Activated naive CD4-positive, alpha-beta T cell treated with anti-CD3 and anti-CD28 coated beads, Interleukin-2, amount 50 U/mL, for 24 hours (primary cell): ENCODE measurements at regions not wholly inside any gene's neighbourhood (a gene's known extent, or its start where the extent isn't known, plus 50 kb on each side); places are given as distances from the start of the nearest gene placed in this dataset.
"Not testable (repeated sequence)": the region's sequence is repeated elsewhere in the genome, so short reads cannot be mapped to it uniquely, and the experiment has no call there.

Source experiments
- H3K27ac Mint-ChIP-seq: one replicate; pipeline ENCODE4 v1.8.0; 2021; ENCODE audit warnings: mild to moderate bottlenecking, mixed read lengths
- H3K27me3 Mint-ChIP-seq: one replicate; pipeline ENCODE4 v1.8.0; 2021; ENCODE audit warnings: mixed read lengths
- H3K36me3 Mint-ChIP-seq: one replicate; pipeline ENCODE4 v1.8.0; 2021; ENCODE audit warnings: mixed read lengths
- H3K4me1 Mint-ChIP-seq: one replicate; pipeline ENCODE4 v1.8.0; 2021; ENCODE audit warnings: mixed read lengths
- H3K4me3 Mint-ChIP-seq: one replicate; pipeline ENCODE4 v1.8.0; 2021; ENCODE audit warnings: mild to moderate bottlenecking, mixed read lengths
- H3K9me3 Mint-ChIP-seq: one replicate; pipeline ENCODE4 v1.8.0; 2021; ENCODE audit warnings: mixed read lengths

DNA sequence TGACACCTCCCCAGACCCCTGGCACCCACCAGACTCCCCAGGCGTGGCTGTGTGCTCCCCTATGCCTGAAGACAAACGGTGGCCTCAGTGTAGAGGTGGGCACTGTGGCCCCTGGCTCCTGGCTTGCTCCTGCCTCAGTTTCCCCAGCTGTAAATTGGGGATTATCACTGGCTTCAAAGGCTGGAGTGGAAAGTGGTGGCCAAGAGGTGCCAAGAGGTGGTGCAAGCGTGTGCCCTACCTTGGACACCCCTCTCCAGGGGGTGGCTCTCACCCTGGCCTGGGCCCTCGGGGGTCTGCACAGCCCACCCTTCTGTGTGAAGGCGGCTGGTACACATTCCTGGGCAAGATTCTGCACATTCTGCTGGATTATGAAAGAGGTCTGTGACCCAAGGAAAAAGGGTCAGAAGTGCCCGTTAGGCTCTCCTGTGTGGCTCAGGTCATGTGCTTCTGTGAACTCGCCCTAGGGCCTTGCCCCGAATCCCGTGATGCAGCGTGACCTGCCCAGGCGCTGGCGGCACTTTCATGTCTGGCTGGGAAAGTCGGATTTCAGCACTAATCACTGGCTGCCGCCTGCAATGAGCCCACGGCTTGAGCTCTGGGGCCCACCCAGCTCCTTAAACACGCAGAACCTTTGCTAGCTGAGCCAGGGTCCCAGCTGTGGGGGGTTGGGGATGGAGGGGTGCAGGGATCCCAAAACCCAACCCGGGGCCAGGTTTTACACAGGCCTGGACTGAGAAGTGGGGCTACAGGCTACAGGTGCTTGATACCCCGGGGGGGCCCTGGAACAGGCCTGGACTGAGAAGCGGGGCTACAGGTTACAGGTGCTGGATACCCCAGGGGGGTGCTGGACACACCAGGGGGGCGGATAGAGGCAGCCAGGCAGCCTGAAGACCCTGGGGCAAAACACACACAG, 86.8 kb upstream of the METTL9 start:
- not testable (repeated sequence) for H3K9me3 Mint-ChIP-seq, H3K36me3 Mint-ChIP-seq, H3K4me3 Mint-ChIP-seq, H3K27me3 Mint-ChIP-seq
- Mint-ChIP-seq H3K27ac (peak overlapping the region; percentile 51), H3K4me1 (peaks cover 71% of the 10 kb centered on the region)

DNA sequence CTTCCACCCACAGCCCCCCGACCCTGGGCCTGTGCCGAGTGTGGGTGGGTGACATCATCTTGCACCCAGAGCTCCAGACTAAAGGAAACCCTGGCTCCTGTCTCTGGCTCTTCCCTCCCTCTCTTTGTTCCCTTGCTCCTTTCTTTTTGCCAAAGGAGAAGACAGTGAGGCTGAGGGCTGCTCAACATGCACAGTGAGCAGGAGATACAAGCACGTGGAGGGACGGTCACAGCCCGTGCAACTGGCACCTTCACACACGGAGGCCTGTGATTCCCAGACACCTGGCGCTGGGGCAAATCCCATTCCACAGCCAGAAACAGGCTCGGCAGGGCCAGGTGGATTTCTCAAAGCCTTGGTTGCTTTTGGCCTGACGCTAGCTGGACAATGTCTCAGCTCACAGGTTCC, 86.0 kb upstream of the METTL9 start:
- H3K4me3 Mint-ChIP-seq, H3K27me3 Mint-ChIP-seq, H3K9me3 Mint-ChIP-seq: not testable (repeated sequence)
- Mint-ChIP-seq H3K36me3 (peaks cover 13% of the 10 kb centered on the region), H3K27ac (peak overlapping the region; percentile 46), H3K4me1 (peaks cover 67% of the 10 kb centered on the region)

DNA sequence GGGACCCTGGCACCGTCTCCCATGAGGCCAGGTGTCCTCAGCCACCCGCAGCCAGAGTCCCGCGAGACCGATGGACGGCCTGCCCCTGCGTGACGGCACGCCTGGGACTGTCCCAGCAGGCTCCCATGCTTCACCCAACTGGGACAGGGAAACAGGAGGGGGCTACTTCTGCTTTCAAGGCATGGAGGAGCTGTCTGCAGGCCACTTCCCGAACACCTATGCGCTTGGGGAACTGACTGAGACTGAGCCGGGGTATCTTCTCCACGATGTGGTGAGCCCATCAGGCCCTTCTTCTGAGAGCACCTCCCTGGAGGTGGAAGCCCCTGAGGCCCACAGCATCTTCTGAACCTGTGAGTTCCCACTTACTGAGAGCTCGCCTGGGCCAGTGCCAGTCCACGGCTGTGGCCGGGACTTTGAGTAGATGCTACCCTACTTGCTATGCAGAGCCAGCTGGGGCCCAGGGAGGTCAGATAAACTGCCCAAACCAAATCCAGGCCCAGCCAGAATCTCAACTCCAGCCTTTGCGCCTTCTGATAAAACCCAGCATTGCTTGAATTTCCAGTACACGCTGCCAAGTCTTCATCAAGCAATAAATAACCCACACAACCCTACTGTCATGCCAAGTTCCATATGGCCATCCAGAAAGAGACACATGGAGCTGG, 85.4 kb upstream of the METTL9 start:
- not testable (repeated sequence) for H3K27me3 Mint-ChIP-seq, H3K9me3 Mint-ChIP-seq
- Mint-ChIP-seq H3K27ac (peak overlapping the region; percentile 74), H3K4me1 (peaks cover 61% of the 10 kb centered on the region), H3K36me3 (peaks cover 15% of the 10 kb centered on the region), H3K4me3 (peak overlapping the region; percentile 68)

DNA sequence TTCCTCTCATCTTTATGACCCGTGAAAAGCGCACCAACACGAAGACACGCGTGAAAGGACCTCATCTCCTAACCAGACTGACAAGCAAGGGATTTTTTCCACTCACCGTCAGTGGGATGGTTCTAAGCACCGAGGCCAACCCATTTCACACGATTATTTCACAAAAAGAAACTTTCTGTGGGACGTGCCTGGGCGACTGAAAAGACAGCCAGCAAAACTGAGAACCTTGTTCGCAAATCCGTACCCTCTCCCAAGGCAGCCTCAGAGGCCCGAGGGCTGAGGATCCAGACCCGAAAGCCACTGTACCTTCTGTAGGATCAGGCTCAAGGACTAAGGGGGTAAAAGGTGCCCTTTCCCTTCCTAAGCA, 84.9 kb upstream of the METTL9 start:
- Mint-ChIP-seq H3K4me3 (peak overlapping the region; percentile 68), H3K36me3 (peaks cover 16% of the 10 kb centered on the region), H3K27ac (peak overlapping the region; percentile 74), H3K4me1 (peaks cover 56% of the 10 kb centered on the region)
- not testable (repeated sequence) for H3K9me3 Mint-ChIP-seq, H3K27me3 Mint-ChIP-seq

DNA sequence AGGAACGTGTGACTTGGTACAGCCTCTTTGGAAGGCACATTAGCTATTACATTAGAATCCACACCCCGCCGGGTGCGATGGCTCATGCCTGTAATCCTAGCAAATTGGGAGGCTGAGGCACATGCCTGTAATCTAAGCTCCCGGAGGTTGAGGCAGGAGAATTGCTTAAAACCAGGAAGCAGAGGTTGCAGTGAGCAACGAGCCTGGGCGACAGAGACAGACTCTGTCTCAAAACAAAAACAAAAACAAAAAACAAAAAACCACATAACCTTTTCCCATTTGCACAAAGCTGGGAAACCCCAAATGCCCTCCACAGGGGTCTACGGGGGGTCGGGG, 82.7 kb upstream of the METTL9 start:
- Mint-ChIP-seq H3K36me3 (peaks cover 12% of the 10 kb centered on the region), H3K4me3 (peak overlapping the region; percentile 96), H3K4me1 (peaks cover 36% of the 10 kb centered on the region)
- not testable (repeated sequence) for H3K9me3 Mint-ChIP-seq, H3K27me3 Mint-ChIP-seq, H3K27ac Mint-ChIP-seq

DNA sequence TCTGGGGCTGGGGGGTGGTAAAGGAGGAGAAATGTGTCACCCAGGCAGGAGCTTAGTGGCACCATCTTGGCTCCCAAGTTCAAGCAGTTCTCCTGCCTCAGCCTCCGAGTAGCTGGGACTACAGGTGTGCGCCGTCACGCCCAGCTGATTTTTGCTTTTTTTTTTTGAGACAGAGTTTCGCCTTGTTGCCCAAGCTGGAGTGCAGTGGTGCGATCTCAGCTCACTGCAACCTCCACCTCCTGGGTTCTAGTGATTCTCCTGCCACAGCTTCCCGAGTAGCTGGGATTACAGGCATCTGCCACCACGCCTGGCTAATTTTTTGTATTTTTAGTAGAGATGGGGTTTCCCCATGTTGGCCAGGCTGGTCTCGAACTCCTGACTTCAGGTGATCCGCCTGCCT, 82.1 kb upstream of the METTL9 start:
- Mint-ChIP-seq H3K36me3 (peaks cover 12% of the 10 kb centered on the region), H3K4me1 (peaks cover 32% of the 10 kb centered on the region), H3K27ac (peak overlapping the region; percentile 41), H3K4me3 (peak overlapping the region; percentile 96)
- not testable (repeated sequence) for H3K27me3 Mint-ChIP-seq, H3K9me3 Mint-ChIP-seq

DNA sequence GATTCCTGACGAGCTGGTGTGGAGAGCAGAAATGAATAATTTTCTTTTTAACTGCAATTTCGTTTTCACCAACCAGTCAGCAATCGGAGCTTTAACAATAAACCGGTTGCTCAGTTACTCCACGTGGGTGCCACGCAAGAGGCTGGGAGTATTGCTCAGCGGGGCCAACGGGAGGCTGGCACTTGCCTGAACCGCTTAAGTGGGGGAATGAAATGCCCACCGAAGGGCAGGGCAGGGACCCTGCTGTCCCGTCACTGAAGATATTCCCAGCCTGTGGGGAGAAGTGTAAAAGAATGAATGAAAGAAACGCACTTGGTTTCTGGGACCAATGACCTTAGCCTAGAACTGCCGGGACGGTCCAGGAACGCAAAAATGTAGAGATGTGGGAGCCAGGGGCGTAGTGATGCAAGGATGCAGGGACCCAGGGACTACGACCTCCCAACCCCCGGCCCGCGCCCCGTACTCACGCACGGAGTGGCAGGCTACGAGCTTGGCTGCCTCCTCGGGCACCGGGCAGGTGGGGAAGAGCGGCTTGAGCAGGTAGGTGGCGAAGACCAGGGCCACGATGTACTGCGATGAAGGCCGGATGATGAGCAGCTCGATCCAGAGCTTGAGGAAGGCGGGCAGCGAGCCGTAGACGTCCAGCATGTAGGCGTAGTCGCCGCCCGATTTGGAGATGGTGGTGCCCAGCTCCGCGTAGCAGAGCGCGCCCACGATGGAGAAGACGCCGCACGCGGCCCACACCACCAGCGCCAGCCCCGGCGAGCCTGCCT, 79.8 kb upstream of the METTL9 start:
- Mint-ChIP-seq H3K4me3 (peak overlapping the region; percentile 96), H3K36me3 (peaks cover 12% of the 10 kb centered on the region), H3K4me1 (peaks cover 16% of the 10 kb centered on the region), H3K27ac (peak overlapping the region; percentile 100)
- H3K27me3 Mint-ChIP-seq, H3K9me3 Mint-ChIP-seq: not testable (repeated sequence)

DNA sequence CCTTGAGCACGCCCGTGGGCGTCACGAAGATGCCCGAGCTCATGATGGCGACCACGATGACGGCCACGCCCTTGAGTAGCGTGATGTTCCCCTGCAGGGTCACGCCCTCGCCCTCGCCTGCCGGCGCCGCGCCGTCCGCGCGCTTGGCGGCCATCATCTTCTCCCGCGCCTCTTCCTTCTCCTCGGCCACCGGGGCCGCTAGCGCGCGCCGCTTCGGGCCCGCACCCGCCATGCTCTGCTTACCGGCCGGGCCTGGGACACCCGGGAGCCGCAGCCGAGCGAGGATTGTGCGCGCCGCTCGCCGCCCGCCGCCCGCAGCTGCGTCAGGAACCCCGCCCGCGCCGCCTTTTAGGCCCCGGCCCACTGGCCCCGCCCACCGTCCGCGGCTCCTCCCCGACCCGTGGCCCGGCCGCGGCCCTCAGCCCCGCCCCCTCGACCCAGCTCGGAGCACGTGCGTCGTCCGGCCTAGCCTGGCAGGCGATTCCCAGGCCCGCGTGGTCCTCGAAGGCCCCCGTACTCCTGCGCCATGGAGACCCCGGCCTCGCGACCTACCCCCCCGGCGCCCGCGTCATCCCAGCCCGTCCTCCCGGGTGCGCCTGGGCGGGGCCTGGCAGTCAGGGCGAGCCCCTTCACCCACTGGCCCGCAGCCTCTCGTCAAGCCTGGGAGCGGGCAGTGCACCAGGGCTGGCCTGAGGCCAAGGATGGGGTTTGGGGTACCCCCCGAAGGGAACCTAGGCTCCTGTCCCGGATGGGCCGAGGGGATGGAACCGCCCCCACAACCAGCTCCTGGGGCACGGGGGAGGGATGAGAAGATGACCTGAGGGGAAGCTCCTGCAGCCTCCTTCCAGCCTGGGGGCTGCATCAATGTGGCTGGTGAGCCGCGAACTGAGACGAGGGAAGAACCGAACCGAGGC, 79.0 kb upstream of the METTL9 start:
- H3K4me1 Mint-ChIP-seq, result peaks cover 11% of the 10 kb centered on the region
- peak overlapping the region; percentile 100 for H3K27ac Mint-ChIP-seq
- H3K27me3 Mint-ChIP-seq, H3K9me3 Mint-ChIP-seq: not testable (repeated sequence)
- H3K4me3 Mint-ChIP-seq, result peak overlapping the region; percentile 96
- peaks cover 12% of the 10 kb centered on the region for H3K36me3 Mint-ChIP-seq

DNA sequence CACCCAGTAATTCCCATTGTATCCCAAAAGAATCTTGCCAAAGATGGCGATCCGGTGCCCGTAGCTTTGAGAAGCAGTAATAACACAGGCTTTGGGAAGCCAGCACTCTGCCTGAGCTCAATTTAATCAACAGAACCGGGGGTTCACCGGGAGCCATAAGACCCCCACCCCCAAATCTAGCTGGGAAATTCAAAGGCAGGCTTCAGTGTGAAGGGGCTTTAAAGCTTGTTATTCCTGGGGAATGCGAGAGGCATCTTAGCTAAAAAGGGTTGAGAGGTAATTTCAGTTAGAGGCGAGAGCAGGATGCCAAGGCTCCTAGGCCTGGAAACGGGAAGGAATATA, 78.4 kb upstream of the METTL9 start:
- not testable (repeated sequence) for H3K9me3 Mint-ChIP-seq, H3K27me3 Mint-ChIP-seq, H3K27ac Mint-ChIP-seq, H3K36me3 Mint-ChIP-seq, H3K4me1 Mint-ChIP-seq, H3K4me3 Mint-ChIP-seq

DNA sequence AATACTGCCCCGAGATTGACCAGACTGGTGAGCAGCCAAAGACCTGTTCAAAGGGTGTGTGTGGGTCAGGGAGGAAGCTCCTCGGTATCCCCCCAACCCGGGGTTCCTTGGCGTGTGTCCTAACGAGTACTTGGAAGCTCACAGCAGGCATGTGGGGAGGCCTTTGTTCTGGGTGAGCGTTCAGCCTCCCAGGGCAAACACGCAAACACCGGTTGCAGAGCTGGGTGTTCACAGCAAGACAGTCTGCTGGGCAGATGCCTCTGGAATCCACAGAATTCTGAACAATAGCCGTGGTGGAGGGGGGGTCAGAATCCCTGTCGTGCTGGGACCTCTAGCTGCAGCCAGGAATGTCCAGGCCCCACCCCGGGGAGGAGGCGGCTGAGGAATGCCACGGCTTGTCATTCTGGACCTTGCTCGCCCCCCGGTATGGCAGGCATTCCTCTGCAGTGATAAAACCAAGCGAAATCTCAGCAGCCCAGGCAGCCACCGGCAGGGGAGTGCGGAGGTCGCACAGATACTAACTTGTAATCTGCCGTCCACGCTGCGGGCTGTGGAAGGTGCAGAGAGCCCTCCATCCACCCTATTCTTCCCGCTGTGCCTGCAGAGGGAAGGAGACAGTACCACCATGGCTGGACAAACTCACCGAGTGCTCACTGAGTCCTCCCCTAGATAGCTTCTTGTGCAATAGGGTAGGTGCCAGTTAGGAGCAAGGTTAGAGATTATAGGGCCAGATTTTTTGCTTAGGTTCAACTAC, 77.8 kb upstream of the METTL9 start:
- H3K4me3 Mint-ChIP-seq, result peak overlapping the region; percentile 20
- H3K27ac Mint-ChIP-seq, result peak overlapping the region; percentile 76
- H3K4me1 Mint-ChIP-seq, H3K27me3 Mint-ChIP-seq, H3K9me3 Mint-ChIP-seq, H3K36me3 Mint-ChIP-seq: not testable (repeated sequence)

DNA sequence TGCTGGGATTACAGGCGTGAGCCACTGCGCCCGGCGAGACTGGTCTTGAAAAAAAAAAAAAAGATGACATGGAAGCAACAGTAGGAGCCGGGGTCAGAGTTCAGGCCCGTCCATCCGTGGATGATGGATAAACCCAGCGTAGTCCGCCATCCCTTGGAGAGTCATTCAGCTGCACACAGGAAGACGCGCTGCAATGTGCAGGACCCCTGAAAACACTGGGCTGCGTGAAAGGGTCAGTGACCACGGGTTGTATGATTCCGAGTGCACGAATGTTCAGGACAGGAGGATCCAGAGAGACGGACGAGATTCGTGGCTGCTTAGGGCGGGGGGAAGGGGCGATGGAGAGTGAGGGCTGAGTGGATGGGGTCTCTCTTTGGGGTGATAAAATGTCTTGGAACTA, 76.5 kb upstream of the METTL9 start:
- H3K27ac Mint-ChIP-seq, result peak overlapping the region; percentile 23
- H3K9me3 Mint-ChIP-seq, H3K4me3 Mint-ChIP-seq, H3K36me3 Mint-ChIP-seq, H3K27me3 Mint-ChIP-seq, H3K4me1 Mint-ChIP-seq: not testable (repeated sequence)

DNA sequence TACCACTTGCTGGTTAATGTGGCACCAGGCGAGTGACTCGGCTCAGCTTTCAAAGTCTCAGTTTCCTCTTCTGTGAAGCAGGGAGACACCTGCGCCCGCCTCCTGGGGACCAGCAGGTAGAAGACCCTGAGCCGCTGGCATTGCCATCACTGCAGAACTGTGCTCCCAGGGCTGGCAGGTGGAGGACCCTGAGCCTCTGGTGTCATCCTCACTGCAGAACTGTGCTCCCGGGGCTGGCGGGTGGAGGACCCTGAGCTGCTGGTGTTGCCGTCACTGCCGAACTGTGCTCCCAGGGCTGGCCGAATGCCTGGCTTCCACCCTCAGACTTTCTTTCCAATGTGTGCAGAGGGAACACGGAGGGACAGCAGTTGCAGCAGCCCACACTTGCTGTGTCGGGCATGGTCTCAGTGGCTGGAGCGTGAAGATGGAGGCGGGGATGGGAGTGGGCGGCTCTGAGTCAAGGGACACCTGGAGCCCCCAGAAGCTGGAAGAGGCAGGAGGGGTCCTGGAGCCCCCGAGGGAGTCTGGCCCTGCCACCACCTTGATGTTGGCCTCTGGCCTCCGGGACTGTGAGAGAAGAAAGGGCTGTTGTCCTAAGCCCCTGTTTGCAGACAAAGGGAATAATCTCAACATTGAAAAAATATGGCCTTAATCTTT, 75.8 kb upstream of the METTL9 start:
- no peak overlapping the region for H3K27ac Mint-ChIP-seq
- no peak overlapping the region for H3K4me3 Mint-ChIP-seq
- peaks cover 2% of the 10 kb centered on the region for H3K36me3 Mint-ChIP-seq
- no peaks in the 10 kb centered on the region for H3K27me3 Mint-ChIP-seq
- H3K4me1 Mint-ChIP-seq, result no peaks in the 10 kb centered on the region
- no peaks in the 10 kb centered on the region for H3K9me3 Mint-ChIP-seq

DNA sequence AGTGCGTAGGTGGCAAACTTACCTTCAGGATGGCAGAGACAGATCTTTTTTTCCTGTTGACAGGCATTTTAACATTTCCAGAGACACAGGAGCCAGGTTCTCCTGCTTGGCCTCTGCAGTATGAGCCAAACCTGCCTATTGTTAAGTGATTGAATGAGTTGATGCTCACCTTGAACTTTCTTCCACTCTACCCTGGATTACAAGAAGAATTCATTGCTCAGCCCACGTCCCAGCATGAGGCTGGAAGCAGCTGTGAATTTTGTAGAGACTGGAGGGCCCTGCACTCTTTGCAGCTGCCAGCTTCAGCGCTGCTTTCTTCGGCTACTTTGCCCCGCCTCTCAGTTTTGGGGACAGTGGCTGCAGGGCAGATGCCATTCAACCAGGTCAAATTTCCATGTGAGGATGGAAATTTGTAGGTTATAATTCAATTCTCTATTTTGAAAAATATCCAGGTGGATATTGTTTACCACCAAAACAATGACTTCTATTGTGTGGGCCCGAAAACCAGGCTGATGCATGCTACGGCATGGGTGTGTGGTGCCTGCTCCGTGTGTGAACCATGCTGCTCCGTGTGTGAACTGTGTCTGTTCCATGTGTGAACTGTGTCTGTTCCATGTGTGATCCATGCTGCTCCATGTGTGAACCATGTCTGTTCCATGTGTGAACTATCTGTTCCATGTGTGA, 75.2 kb upstream of the METTL9 start:
- Mint-ChIP-seq H3K27ac (no peak overlapping the region), H3K36me3 (peaks cover 2% of the 10 kb centered on the region), H3K9me3 (no peaks in the 10 kb centered on the region), H3K27me3 (no peaks in the 10 kb centered on the region), H3K4me3 (no peak overlapping the region), H3K4me1 (no peaks in the 10 kb centered on the region)

DNA sequence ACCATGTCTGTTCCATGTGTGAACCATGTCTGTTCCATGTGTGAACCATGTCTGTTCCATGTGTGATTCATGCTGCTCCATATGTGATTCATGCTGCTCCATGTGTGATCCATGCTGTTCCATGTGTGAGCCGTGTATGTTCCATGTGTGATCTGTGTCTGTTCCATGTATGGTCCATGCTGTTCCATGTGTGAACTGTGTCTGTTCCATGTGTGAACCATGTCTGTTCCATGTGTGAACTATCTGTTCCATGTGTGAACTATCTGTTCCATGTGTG, 74.7 kb upstream of the METTL9 start:
- not testable (repeated sequence) for H3K27me3 Mint-ChIP-seq, H3K36me3 Mint-ChIP-seq, H3K4me1 Mint-ChIP-seq, H3K9me3 Mint-ChIP-seq, H3K4me3 Mint-ChIP-seq, H3K27ac Mint-ChIP-seq
